Naive thymus-derived CD4-positive, alpha-beta T cell (primary cell): ENCODE measurements at regions not wholly inside any gene's neighbourhood (a gene's known extent, or its start where the extent isn't known, plus 50 kb on each side); places are given as distances from the start of the nearest gene placed in this dataset.

Source experiments
- ATAC-seq: fragments of 150-1000 bp; cut with Tn5 transposase; 2 replicates; pipeline ENCODE4 v1.10.0; 2021; ENCODE audit warnings: mild to moderate bottlenecking, moderate library complexity
- CTCF ChIA-PET: fragments of 350-600 bp; sonication (Branson Sonifier 250); formaldehyde crosslinking; loops from one replicate; lab custom pipeline; 2021; ENCODE audit warnings: antibody characterized with exemption; lab: Charles Lee
- POLR2A ChIA-PET: fragments of 350-600 bp; sonication (Branson Sonifier 250); formaldehyde crosslinking; loops from one replicate; lab custom pipeline; 2021; ENCODE audit warnings: antibody characterized with exemption, inconsistent platforms; lab: Charles Lee
- DNase-seq, 9 donors: peaks; one replicate each; pipeline versions ENCODE4 v3.0.0 to v3.0.0-alpha.2; 2020 to 2022; ENCODE audit warnings: mixed read lengths in 1 of 9
- H3K27ac ChIP-seq: one replicate; pipeline ENCODE4 v1.7.0; 2013; ENCODE audit warnings: mild to moderate bottlenecking, low read depth, low read length, moderate library complexity
- H3K27me3 ChIP-seq, 2 donors: one replicate each; pipeline ENCODE4 v1.7.0; 2013; ENCODE audit warnings: low read length in 2 of 2, mild to moderate bottlenecking in 2 of 2, moderate library complexity in 2 of 2; ENCODE audit not compliant: control insufficient read depth in 2 of 2, insufficient read depth in 2 of 2
- H3K36me3 ChIP-seq, 3 experiments: 1 replicate in 2 of 3; 2 replicates in 1 of 3; pipeline ENCODE4 v1.7.0; 2013; ENCODE audit warnings: low read length in 3 of 3, mild to moderate bottlenecking in 3 of 3, moderate library complexity in 1 of 3; ENCODE audit not compliant: insufficient read depth in 3 of 3, control insufficient read depth in 2 of 3
- H3K4me1 ChIP-seq, 2 donors: one replicate each; pipeline ENCODE4 v1.7.0; 2013; ENCODE audit warnings: low read length in 2 of 2, mild to moderate bottlenecking in 2 of 2, moderate library complexity in 1 of 2; ENCODE audit not compliant: control insufficient read depth in 2 of 2, insufficient read depth in 2 of 2
- H3K4me3 ChIP-seq: 2 replicates; pipeline ENCODE4 v1.7.0; 2013; ENCODE audit warnings: mild to moderate bottlenecking, low read length
- H3K9me3 ChIP-seq, 3 experiments: 1 replicate in 2 of 3; 2 replicates in 1 of 3; pipeline ENCODE4 v1.7.0; 2013; ENCODE audit warnings: low read length in 3 of 3; ENCODE audit not compliant: control insufficient read depth in 2 of 3
- H3K27ac Mint-ChIP-seq, 9 donors: one replicate each; pipeline ENCODE4 v1.8.0; 2020 to 2022; ENCODE audit warnings: mixed read lengths in 9 of 9, mild to moderate bottlenecking in 8 of 9, moderate library complexity in 5 of 9, inconsistent platforms in 2 of 9
- H3K27me3 Mint-ChIP-seq, 5 donors: one replicate each; pipeline ENCODE4 v1.8.0; 2021 to 2022; ENCODE audit warnings: mixed read lengths in 5 of 5, mild to moderate bottlenecking in 1 of 5
- H3K36me3 Mint-ChIP-seq, 5 donors: one replicate each; pipeline ENCODE4 v1.8.0; 2020 to 2022; ENCODE audit warnings: mixed read lengths in 5 of 5, mild to moderate bottlenecking in 3 of 5, inconsistent platforms in 1 of 5
- H3K4me1 Mint-ChIP-seq, 7 donors: one replicate each; pipeline ENCODE4 v1.8.0; 2020 to 2022; ENCODE audit warnings: mixed read lengths in 7 of 7, mild to moderate bottlenecking in 3 of 7, inconsistent platforms in 1 of 7
- H3K4me3 Mint-ChIP-seq, 10 donors: one replicate each; pipeline ENCODE4 v1.8.0; 2020 to 2022; ENCODE audit warnings: mild to moderate bottlenecking in 10 of 10, mixed read lengths in 10 of 10, moderate library complexity in 6 of 10, inconsistent platforms in 2 of 10
- H3K9me3 Mint-ChIP-seq, 11 donors: one replicate each; pipeline ENCODE4 v1.8.0; 2020 to 2022; ENCODE audit warnings: mixed read lengths in 11 of 11, mild to moderate bottlenecking in 4 of 11, inconsistent platforms in 1 of 11, moderate library complexity in 1 of 11
- intact Hi-C, 2 donors: fragments of 100-400 bp; cut with micrococcal nuclease; formaldehyde crosslinking; loops; one replicate each; pipeline ENCODE4 v1.15.1; 2023

DNA sequence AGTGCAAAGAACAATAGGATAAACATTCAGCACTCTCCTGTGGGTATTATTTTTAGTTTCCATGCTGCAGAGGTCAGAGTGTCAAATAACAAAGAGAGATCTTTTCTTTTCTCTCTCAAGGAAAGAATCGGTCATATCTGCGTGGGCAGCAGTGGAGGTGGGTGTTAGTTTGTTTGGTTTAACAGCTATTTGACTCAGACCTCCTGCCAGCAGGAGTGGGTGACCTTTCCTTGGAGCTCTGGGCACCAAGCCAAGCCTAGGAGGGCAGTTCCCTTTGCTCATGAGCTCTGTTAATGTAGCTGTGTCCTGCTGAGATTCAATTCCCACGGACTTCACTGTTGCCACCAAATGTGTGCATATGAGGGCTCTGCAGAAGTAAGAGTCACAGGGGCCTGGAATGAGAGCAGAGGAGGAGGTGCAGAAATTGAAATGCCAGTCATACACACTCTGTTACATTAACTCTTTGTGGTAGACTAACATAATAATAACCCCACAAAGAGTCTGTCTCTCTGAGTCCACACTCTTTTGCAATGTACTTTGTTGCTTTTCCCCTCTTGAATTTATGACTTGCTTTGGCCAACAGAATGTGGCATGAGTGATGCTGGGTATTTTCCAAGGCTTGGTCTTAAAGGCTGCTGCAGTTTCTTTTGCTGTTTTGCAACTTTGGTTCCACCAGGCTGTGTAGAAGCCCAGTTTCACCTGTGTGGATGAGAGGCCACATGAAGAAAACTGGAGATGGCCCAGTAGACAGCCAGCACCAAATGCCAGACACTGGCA lies 76.0 kb upstream of the GRK3 start:
- H3K9me3 Mint-ChIP-seq: peaks cover 0 to 20% (median 0%) of the 10 kb centered on the region in 11 donors
- no peak overlapping the region for H3K4me3 ChIP-seq
- H3K9me3 ChIP-seq: no peaks in the 10 kb centered on the region
- DNase-seq (peak in 1 of 9 donors; percentile 73), ATAC-seq (no peak)
- intact Hi-C loops: no loop called here
- H3K27me3 Mint-ChIP-seq: peaks cover 0 to 22% (median 0%) of the 10 kb centered on the region in 5 donors
- H3K4me3 Mint-ChIP-seq: no peak overlapping the region
- CTCF ChIA-PET: no interaction called here
- no peaks in the 10 kb centered on the region for H3K36me3 ChIP-seq
- no peak overlapping the region for H3K27ac ChIP-seq
- H3K4me1 Mint-ChIP-seq: peaks cover 0 to 37% (median 0%) of the 10 kb centered on the region in 7 donors
- POLR2A ChIA-PET: no interaction called here
- peaks cover 22 to 71% (median 65%) of the 10 kb centered on the region in 5 donors for H3K36me3 Mint-ChIP-seq
- no peak overlapping the region for H3K27ac Mint-ChIP-seq
- no peaks in the 10 kb centered on the region for H3K27me3 ChIP-seq
- H3K4me1 ChIP-seq: no peaks in the 10 kb centered on the region

DNA sequence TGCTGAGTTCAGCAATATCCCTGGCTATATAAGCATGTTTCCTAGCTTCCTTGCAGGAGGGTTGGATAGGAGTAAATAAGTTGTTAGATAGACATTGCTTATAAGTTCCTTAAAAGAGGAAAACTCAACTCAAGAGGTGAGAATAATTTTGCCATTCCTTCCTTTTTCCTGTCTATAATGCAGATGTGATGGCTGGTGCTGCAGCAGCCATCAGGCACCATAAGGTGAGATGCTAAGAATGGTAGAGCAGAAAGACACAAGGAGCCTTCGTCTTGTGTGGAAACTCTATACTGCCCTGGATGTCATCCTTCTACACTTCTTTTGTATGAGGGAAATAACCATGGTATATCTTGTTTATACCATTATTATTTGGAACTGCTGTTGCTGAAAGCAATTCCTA lies 74.5 kb upstream of the GRK3 start:
- H3K4me3 Mint-ChIP-seq: no peak overlapping the region

GRCh38 chr22:25490896-25491295 lies 73.6 kb upstream of the GRK3 start:
- Mint-ChIP-seq H3K4me1 (peaks cover 0 to 26% (median 0%) of the 10 kb centered on the region in 7 donors), H3K27me3 (peaks cover 0 to 42% (median 11%) of the 10 kb centered on the region in 5 donors), H3K27ac (peak overlapping the region in 1 of 9 donors; percentile 43), H3K9me3 (peaks cover 0 to 20% (median 0%) of the 10 kb centered on the region in 11 donors), H3K36me3 (peaks cover 9 to 59% (median 47%) of the 10 kb centered on the region in 5 donors), H3K4me3 (no peak overlapping the region)
- H3K4me3 ChIP-seq: no peak overlapping the region
- intact Hi-C loops: no loop called here
- no peaks in the 10 kb centered on the region for H3K4me1 ChIP-seq
- no peak for ATAC-seq
- no peak overlapping the region for H3K27ac ChIP-seq
- H3K9me3 ChIP-seq: no peaks in the 10 kb centered on the region
- POLR2A ChIA-PET: no interaction called here
- no peaks in the 10 kb centered on the region for H3K27me3 ChIP-seq
- CTCF ChIA-PET: no interaction called here
- H3K36me3 ChIP-seq: no peaks in the 10 kb centered on the region
- no peak for DNase-seq

More for the DNA sequence above, 74.5 kb upstream of the GRK3 start:
- ChIA-PET POLR2A (no interaction called here), CTCF (no interaction called here)
- intact Hi-C loops: no loop called here
- no peaks in the 10 kb centered on the region for H3K9me3 ChIP-seq
- Mint-ChIP-seq H3K4me1 (peaks cover 0 to 33% (median 0%) of the 10 kb centered on the region in 7 donors), H3K36me3 (peaks cover 14 to 68% (median 56%) of the 10 kb centered on the region in 5 donors), H3K9me3 (peaks cover 0 to 20% (median 0%) of the 10 kb centered on the region in 11 donors), H3K27me3 (peaks cover 0 to 34% (median 11%) of the 10 kb centered on the region in 5 donors), H3K27ac (no peak overlapping the region)
- DNase-seq (no peak), ATAC-seq (no peak)
- no peaks in the 10 kb centered on the region for H3K4me1 ChIP-seq
- H3K4me3 ChIP-seq: no peak overlapping the region
- no peaks in the 10 kb centered on the region for H3K27me3 ChIP-seq
- H3K27ac ChIP-seq: no peak overlapping the region
- no peaks in the 10 kb centered on the region for H3K36me3 ChIP-seq

DNA sequence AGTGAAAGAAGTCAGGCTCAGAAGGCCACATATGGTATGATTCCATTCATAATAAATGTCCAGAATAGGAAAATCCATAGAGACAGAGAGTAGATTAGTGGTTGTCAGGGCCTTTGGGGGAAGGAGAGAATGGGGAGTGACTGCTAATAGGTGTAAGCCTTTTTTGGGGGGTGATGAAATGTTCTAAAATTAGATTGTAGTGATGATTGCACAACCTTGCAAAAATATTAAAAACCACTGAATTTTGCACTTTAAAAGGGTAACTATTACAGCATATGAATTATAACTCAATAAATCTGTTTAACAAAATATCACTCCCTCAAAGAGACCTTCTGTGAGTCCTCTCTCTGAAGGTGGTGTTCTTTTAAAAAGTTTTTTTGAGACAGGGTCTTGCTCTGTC lies 72.3 kb upstream of the GRK3 start:
- no peaks in the 10 kb centered on the region for H3K27me3 ChIP-seq
- intact Hi-C loops: no loop called here
- peaks cover 0 to 55% (median 11%) of the 10 kb centered on the region in 5 donors for H3K27me3 Mint-ChIP-seq
- H3K36me3 ChIP-seq: no peaks in the 10 kb centered on the region
- ChIA-PET POLR2A (no interaction called here), CTCF (no interaction called here)
- DNase-seq (no peak), ATAC-seq (no peak)
- H3K4me1 ChIP-seq: no peaks in the 10 kb centered on the region
- peaks cover 0 to 17% (median 0%) of the 10 kb centered on the region in 11 donors for H3K9me3 Mint-ChIP-seq
- H3K36me3 Mint-ChIP-seq: peaks cover 9 to 64% (median 40%) of the 10 kb centered on the region in 5 donors
- H3K4me3 Mint-ChIP-seq: no peak overlapping the region
- H3K27ac Mint-ChIP-seq: no peak overlapping the region
- no peaks in the 10 kb centered on the region for H3K9me3 ChIP-seq
- no peak overlapping the region for H3K27ac ChIP-seq
- H3K4me3 ChIP-seq: no peak overlapping the region
- H3K4me1 Mint-ChIP-seq: peaks cover 0 to 19% (median 0%) of the 10 kb centered on the region in 7 donors

DNA sequence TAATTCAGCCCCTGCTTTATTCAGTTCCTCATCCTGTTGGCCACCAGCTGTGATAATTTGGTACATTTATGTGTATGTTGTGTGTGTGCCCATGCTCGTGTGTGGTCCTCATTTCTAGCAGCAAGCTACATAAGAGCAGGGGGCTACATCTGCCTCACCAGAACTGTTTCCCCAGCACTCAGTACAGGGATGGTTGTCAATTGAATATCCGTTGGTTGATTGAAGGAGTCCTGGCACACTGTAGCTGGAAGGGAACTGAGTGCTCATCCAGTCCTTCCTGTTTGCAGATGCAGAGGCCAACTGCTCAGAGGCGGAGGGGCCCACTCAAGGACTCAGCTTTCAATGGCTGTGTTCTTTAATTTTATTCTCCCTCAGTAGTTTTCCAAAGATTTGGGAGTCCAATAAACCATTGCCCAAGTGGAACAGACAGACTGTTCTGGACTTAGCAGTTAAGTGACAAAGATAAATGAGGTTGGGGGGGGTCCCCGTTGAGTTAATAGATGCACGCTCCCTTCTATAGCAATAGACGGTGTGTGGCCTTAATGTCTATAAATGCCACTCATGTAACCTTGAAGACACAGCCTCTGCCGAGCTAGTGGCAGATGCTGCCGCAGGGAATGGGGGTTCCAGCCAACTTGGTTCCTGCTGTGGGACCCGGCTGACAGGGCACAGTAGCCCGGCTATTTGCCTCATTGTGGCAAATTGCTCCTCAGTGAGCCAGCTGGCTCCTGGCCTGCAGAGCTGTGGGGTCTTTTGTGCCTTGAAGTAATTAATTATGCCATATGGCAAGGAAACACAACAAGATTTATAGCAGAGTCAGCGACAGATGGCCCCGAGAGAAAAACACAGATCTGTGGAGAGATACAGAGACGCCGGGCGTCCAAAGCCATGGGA lies 71.4 kb upstream of the GRK3 start:
- Histone ChIP-seq H3K4me1 (no peaks in the 10 kb centered on the region), H3K27ac (no peak overlapping the region), H3K27me3 (no peaks in the 10 kb centered on the region), H3K4me3 (no peak overlapping the region), H3K36me3 (no peaks in the 10 kb centered on the region), H3K9me3 (no peaks in the 10 kb centered on the region)
- no peak overlapping the region for H3K4me3 Mint-ChIP-seq
- H3K36me3 Mint-ChIP-seq: peaks cover 9 to 62% (median 34%) of the 10 kb centered on the region in 5 donors
- no peak for DNase-seq
- POLR2A ChIA-PET: no interaction called here
- no peak for ATAC-seq
- H3K27me3 Mint-ChIP-seq: peaks cover 0 to 61% (median 11%) of the 10 kb centered on the region in 5 donors
- H3K4me1 Mint-ChIP-seq: peaks cover 0 to 16% (median 0%) of the 10 kb centered on the region in 7 donors
- H3K9me3 Mint-ChIP-seq: peaks cover 0 to 10% (median 0%) of the 10 kb centered on the region in 11 donors
- CTCF ChIA-PET: no interaction called here
- intact Hi-C loops: no loop called here
- no peak overlapping the region for H3K27ac Mint-ChIP-seq

GRCh38 chr22:25493794-25494193 lies 70.7 kb upstream of the GRK3 start:
- peaks cover 8 to 55% (median 28%) of the 10 kb centered on the region in 5 donors for H3K36me3 Mint-ChIP-seq
- POLR2A ChIA-PET: no interaction called here
- no peak for ATAC-seq
- H3K4me3 Mint-ChIP-seq: no peak overlapping the region
- Histone ChIP-seq H3K4me3 (no peak overlapping the region), H3K36me3 (no peaks in the 10 kb centered on the region), H3K9me3 (no peaks in the 10 kb centered on the region), H3K27me3 (no peaks in the 10 kb centered on the region), H3K27ac (no peak overlapping the region), H3K4me1 (no peaks in the 10 kb centered on the region)
- CTCF ChIA-PET: no interaction called here
- intact Hi-C loops: no loop called here
- peaks cover 0 to 16% (median 0%) of the 10 kb centered on the region in 7 donors for H3K4me1 Mint-ChIP-seq
- no peak overlapping the region for H3K27ac Mint-ChIP-seq
- peaks cover 0 to 10% (median 0%) of the 10 kb centered on the region in 11 donors for H3K9me3 Mint-ChIP-seq
- H3K27me3 Mint-ChIP-seq: peaks cover 0 to 65% (median 11%) of the 10 kb centered on the region in 5 donors
- DNase-seq: no peak
